ENCODE measurements at regions not wholly inside any gene's neighbourhood (a gene's known extent, or its start where the extent isn't known, plus 50 kb on each side); places are given as distances from the start of the nearest gene placed in this dataset.
A peak's percentile ranks its signal among the peaks of the same experiment; 100 is the strongest.

- ChIA-PET CTCF (interaction anchor here (1.0 kb wide), 1 partner anchor 17 kb away, joined by 3 read pairs; no protein-coding TSS in a partner anchor), POLR2A (no interaction called here)
- no peaks in the 10 kb centered on the region for H3K36me3 ChIP-seq (ENCODE audit: control insufficient read depth in 4 of 4, insufficient read depth in 4 of 4, low read length in 3 of 4)
- H3K4me1 ChIP-seq (ENCODE audit: control extremely low read depth in 1 of 4, control insufficient read depth in 4 of 4, insufficient read depth in 4 of 4, low read length in 3 of 4) = peaks cover 0 to 12% (median 0%) of the 10 kb centered on the region in 4 experiments
- WGBS (ENCODE audit: insufficient coverage) = 59% methylated on average over 2 of the region's 2 CpGs
- H3K27me3 ChIP-seq (replicated peaks in 2 of 5; ENCODE audit: control insufficient read depth in 4 of 5, insufficient read depth in 5 of 5, low read length in 4 of 5) = no peaks in the 10 kb centered on the region
- peaks cover 1 to 9% (median 4%) of the 10 kb centered on the region in 5 experiments for H3K9me3 ChIP-seq (ENCODE audit: control extremely low read depth in 1 of 5, control insufficient read depth in 4 of 5, insufficient read depth in 2 of 5, low read depth in 1 of 5, low read length in 4 of 5)
- no peak overlapping the region for H3K4me3 ChIP-seq (ENCODE audit: control insufficient read depth in 1 of 7, extremely low read depth in 1 of 7, insufficient read depth in 4 of 7, low read depth in 2 of 7, low read length in 6 of 7)
- H3K27ac ChIP-seq (ENCODE audit: insufficient read depth in 1 of 2, low read depth in 1 of 2, low read length in 2 of 2, poor library complexity in 1 of 2, severe bottlenecking in 2 of 2) = no peak overlapping the region
- peak in 1 of 3 donors; percentile 4 for DNase-seq
Measured at GRCh38 chr20:11651138-11651537, 266.6 kb upstream of the BTBD3 start.

- no peak for DNase-seq
- H3K27ac ChIP-seq (ENCODE audit: insufficient read depth in 1 of 2, low read depth in 1 of 2, low read length in 2 of 2, poor library complexity in 1 of 2, severe bottlenecking in 2 of 2) = no peak overlapping the region
- peaks cover 1 to 9% (median 4%) of the 10 kb centered on the region in 5 experiments for H3K9me3 ChIP-seq (ENCODE audit: control extremely low read depth in 1 of 5, control insufficient read depth in 4 of 5, insufficient read depth in 2 of 5, low read depth in 1 of 5, low read length in 4 of 5)
- peaks cover 0 to 12% (median 0%) of the 10 kb centered on the region in 4 experiments for H3K4me1 ChIP-seq (ENCODE audit: control extremely low read depth in 1 of 4, control insufficient read depth in 4 of 4, insufficient read depth in 4 of 4, low read length in 3 of 4)
- CTCF ChIA-PET = interaction anchor here (1.0 kb wide), 1 partner anchor 17 kb away, joined by 3 read pairs; no protein-coding TSS in a partner anchor
- no peaks in the 10 kb centered on the region for H3K36me3 ChIP-seq (ENCODE audit: control insufficient read depth in 4 of 4, insufficient read depth in 4 of 4, low read length in 3 of 4)
- H3K27me3 ChIP-seq (replicated peaks in 2 of 5; ENCODE audit: control insufficient read depth in 4 of 5, insufficient read depth in 5 of 5, low read length in 4 of 5) = no peaks in the 10 kb centered on the region
- POLR2A ChIA-PET = no interaction called here
- no peak overlapping the region for H3K4me3 ChIP-seq (ENCODE audit: control insufficient read depth in 1 of 7, extremely low read depth in 1 of 7, insufficient read depth in 4 of 7, low read depth in 2 of 7, low read length in 6 of 7)
Measured at GRCh38 chr20:11651647-11652046, 266.0 kb upstream of the BTBD3 start.

GRCh38 chr20:11652128-11652527 is 265.6 kb upstream of the BTBD3 start:
- ChIA-PET CTCF (no interaction called here), POLR2A (interaction anchor here (0.5 kb wide), 1 partner anchor 24 kb away, joined by 4 read pairs; no protein-coding TSS in a partner anchor)
- H3K9me3 ChIP-seq (ENCODE audit: control extremely low read depth in 1 of 5, control insufficient read depth in 4 of 5, insufficient read depth in 2 of 5, low read depth in 1 of 5, low read length in 4 of 5) = peaks cover 0 to 4% (median 1%) of the 10 kb centered on the region in 5 experiments
- no peak overlapping the region for H3K27ac ChIP-seq (ENCODE audit: insufficient read depth in 1 of 2, low read depth in 1 of 2, low read length in 2 of 2, poor library complexity in 1 of 2, severe bottlenecking in 2 of 2)
- H3K27me3 ChIP-seq (replicated peaks in 2 of 5; ENCODE audit: control insufficient read depth in 4 of 5, insufficient read depth in 5 of 5, low read length in 4 of 5) = no peaks in the 10 kb centered on the region
- 93% methylated on average over 2 of the region's 3 CpGs for WGBS (ENCODE audit: insufficient coverage)
- no peak overlapping the region for H3K4me3 ChIP-seq (ENCODE audit: control insufficient read depth in 1 of 7, extremely low read depth in 1 of 7, insufficient read depth in 4 of 7, low read depth in 2 of 7, low read length in 6 of 7)
- no peaks in the 10 kb centered on the region for H3K36me3 ChIP-seq (ENCODE audit: control insufficient read depth in 4 of 4, insufficient read depth in 4 of 4, low read length in 3 of 4)
- no peak for DNase-seq
- peaks cover 0 to 12% (median 0%) of the 10 kb centered on the region in 4 experiments for H3K4me1 ChIP-seq (ENCODE audit: control extremely low read depth in 1 of 4, control insufficient read depth in 4 of 4, insufficient read depth in 4 of 4, low read length in 3 of 4)

- DNase-seq = no peak
- H3K4me3 ChIP-seq (ENCODE audit: control insufficient read depth in 1 of 7, extremely low read depth in 1 of 7, insufficient read depth in 4 of 7, low read depth in 2 of 7, low read length in 6 of 7) = no peak overlapping the region
- ChIA-PET CTCF (no interaction called here), POLR2A (no interaction called here)
- H3K4me1 ChIP-seq (ENCODE audit: control extremely low read depth in 1 of 4, control insufficient read depth in 4 of 4, insufficient read depth in 4 of 4, low read length in 3 of 4) = peaks cover 0 to 12% (median 0%) of the 10 kb centered on the region in 4 experiments
- no peaks in the 10 kb centered on the region for H3K27me3 ChIP-seq (replicated peaks in 2 of 5; ENCODE audit: control insufficient read depth in 4 of 5, insufficient read depth in 5 of 5, low read length in 4 of 5)
- H3K9me3 ChIP-seq (ENCODE audit: control extremely low read depth in 1 of 5, control insufficient read depth in 4 of 5, insufficient read depth in 2 of 5, low read depth in 1 of 5, low read length in 4 of 5) = no peaks in the 10 kb centered on the region
- H3K36me3 ChIP-seq (ENCODE audit: control insufficient read depth in 4 of 4, insufficient read depth in 4 of 4, low read length in 3 of 4) = no peaks in the 10 kb centered on the region
- no peak overlapping the region for H3K27ac ChIP-seq (ENCODE audit: insufficient read depth in 1 of 2, low read depth in 1 of 2, low read length in 2 of 2, poor library complexity in 1 of 2, severe bottlenecking in 2 of 2)
- WGBS (ENCODE audit: insufficient coverage) = no CpG with 5 or more reads among the region's 1 CpG
Measured at GRCh38 chr20:11654766-11655165, 262.9 kb upstream of the BTBD3 start.

GRCh38 chr20:11660673-11661072 is 257.0 kb upstream of the BTBD3 start:
- WGBS (ENCODE audit: insufficient coverage) = 100% methylated on average over 2 of the region's 3 CpGs
- POLR2A ChIA-PET = no interaction called here
- Histone ChIP-seq H3K27ac (ENCODE audit: insufficient read depth in 1 of 2, low read depth in 1 of 2, low read length in 2 of 2, poor library complexity in 1 of 2, severe bottlenecking in 2 of 2) (no peak overlapping the region), H3K36me3 (ENCODE audit: control insufficient read depth in 4 of 4, insufficient read depth in 4 of 4, low read length in 3 of 4) (no peaks in the 10 kb centered on the region), H3K4me3 (ENCODE audit: control insufficient read depth in 1 of 7, extremely low read depth in 1 of 7, insufficient read depth in 4 of 7, low read depth in 2 of 7, low read length in 6 of 7) (no peak overlapping the region), H3K27me3 (replicated peaks in 2 of 5; ENCODE audit: control insufficient read depth in 4 of 5, insufficient read depth in 5 of 5, low read length in 4 of 5) (no peaks in the 10 kb centered on the region), H3K9me3 (ENCODE audit: control extremely low read depth in 1 of 5, control insufficient read depth in 4 of 5, insufficient read depth in 2 of 5, low read depth in 1 of 5, low read length in 4 of 5) (peaks cover 0 to 4% (median 0%) of the 10 kb centered on the region in 5 experiments), H3K4me1 (ENCODE audit: control extremely low read depth in 1 of 4, control insufficient read depth in 4 of 4, insufficient read depth in 4 of 4, low read length in 3 of 4) (no peaks in the 10 kb centered on the region)
- DNase-seq = no peak
- CTCF ChIA-PET = no interaction called here

GRCh38 chr20:11671015-11671511 is 246.6 kb upstream of the BTBD3 start:
- CTCF ChIA-PET = no interaction called here
- POLR2A ChIA-PET = no interaction called here

GRCh38 chr20:11672959-11673358 is 244.7 kb upstream of the BTBD3 start:
- WGBS (ENCODE audit: insufficient coverage) = 100% methylated on average over 1 of the region's 7 CpGs
- ChIA-PET CTCF (no interaction called here), POLR2A (no interaction called here)
- H3K36me3 ChIP-seq (ENCODE audit: control insufficient read depth in 4 of 4, insufficient read depth in 4 of 4, low read length in 3 of 4) = no peaks in the 10 kb centered on the region
- no peak for DNase-seq
- no peaks in the 10 kb centered on the region for H3K4me1 ChIP-seq (ENCODE audit: control extremely low read depth in 1 of 4, control insufficient read depth in 4 of 4, insufficient read depth in 4 of 4, low read length in 3 of 4)
- H3K9me3 ChIP-seq (ENCODE audit: control extremely low read depth in 1 of 5, control insufficient read depth in 4 of 5, insufficient read depth in 2 of 5, low read depth in 1 of 5, low read length in 4 of 5) = no peaks in the 10 kb centered on the region
- H3K4me3 ChIP-seq (ENCODE audit: control insufficient read depth in 1 of 7, extremely low read depth in 1 of 7, insufficient read depth in 4 of 7, low read depth in 2 of 7, low read length in 6 of 7) = no peak overlapping the region
- H3K27ac ChIP-seq (ENCODE audit: insufficient read depth in 1 of 2, low read depth in 1 of 2, low read length in 2 of 2, poor library complexity in 1 of 2, severe bottlenecking in 2 of 2) = no peak overlapping the region
- H3K27me3 ChIP-seq (replicated peaks in 2 of 5; ENCODE audit: control insufficient read depth in 4 of 5, insufficient read depth in 5 of 5, low read length in 4 of 5) = no peaks in the 10 kb centered on the region

More at GRCh38 chr20:11671015-11671511, 246.6 kb upstream of the BTBD3 start:
- Histone ChIP-seq H3K27ac (ENCODE audit: insufficient read depth in 1 of 2, low read depth in 1 of 2, low read length in 2 of 2, poor library complexity in 1 of 2, severe bottlenecking in 2 of 2) (no peak overlapping the region), H3K4me1 (ENCODE audit: control extremely low read depth in 1 of 4, control insufficient read depth in 4 of 4, insufficient read depth in 4 of 4, low read length in 3 of 4) (no peaks in the 10 kb centered on the region), H3K27me3 (replicated peaks in 2 of 5; ENCODE audit: control insufficient read depth in 4 of 5, insufficient read depth in 5 of 5, low read length in 4 of 5) (no peaks in the 10 kb centered on the region), H3K36me3 (ENCODE audit: control insufficient read depth in 4 of 4, insufficient read depth in 4 of 4, low read length in 3 of 4) (no peaks in the 10 kb centered on the region), H3K4me3 (ENCODE audit: control insufficient read depth in 1 of 7, extremely low read depth in 1 of 7, insufficient read depth in 4 of 7, low read depth in 2 of 7, low read length in 6 of 7) (no peak overlapping the region), H3K9me3 (ENCODE audit: control extremely low read depth in 1 of 5, control insufficient read depth in 4 of 5, insufficient read depth in 2 of 5, low read depth in 1 of 5, low read length in 4 of 5) (no peaks in the 10 kb centered on the region)
- DNase-seq = no peak
- no CpG with 5 or more reads among the region's 1 CpG for WGBS (ENCODE audit: insufficient coverage)
